Keratinocyte (primary cell): ENCODE measurements at regions not wholly inside any gene's neighbourhood (a gene's known extent, or its start where the extent isn't known, plus 50 kb on each side); places are given as distances from the start of the nearest gene placed in this dataset.

Experiments used
- DNase-seq: peaks from one replicate; pipeline ENCODE4 v3.0.0-alpha.2; 2011; ENCODE audit warnings: low read depth, missing footprints, low spot score
- FAIRE-seq: peaks from 2 replicates; lab custom pipeline; 2011; peaks lifted over from hg19 to GRCh38; lab: Jason Lieb, UNC
- H2AFZ ChIP-seq: 2 replicates; pipeline ENCODE4 v1.6.0; 2012; ENCODE audit warnings: low read length, control low read depth, inconsistent platforms; ENCODE audit not compliant: control insufficient read depth
- H3K27ac ChIP-seq: 2 replicates; pipeline ENCODE4 v1.5.1; 2011; ENCODE audit warnings: low read length; ENCODE audit not compliant: control insufficient read depth, insufficient read depth
- H3K27me3 ChIP-seq: 3 replicates; pipeline ENCODE4 v1.6.0; 2011; ENCODE audit warnings: low read length; ENCODE audit not compliant: control insufficient read depth, insufficient read depth; ENCODE audit errors: extremely low read depth
- H3K36me3 ChIP-seq, 2 experiments: 2 replicates in 1 of 2; 3 replicates in 1 of 2; pipeline ENCODE4 v1.5.1; 2011; ENCODE audit warnings: low read length in 2 of 2, mild to moderate bottlenecking in 1 of 2; ENCODE audit not compliant: control insufficient read depth in 2 of 2, insufficient read depth in 2 of 2; ENCODE audit errors: extremely low read depth in 1 of 2
- H3K4me1 ChIP-seq: 3 replicates; pipeline ENCODE4 v1.5.1; 2011; ENCODE audit warnings: low read length; ENCODE audit not compliant: control insufficient read depth, insufficient read depth; ENCODE audit errors: extremely low read depth
- H3K4me2 ChIP-seq: 3 replicates; pipeline ENCODE4 v1.6.0; 2011; ENCODE audit warnings: low read depth, low read length; ENCODE audit not compliant: control insufficient read depth, insufficient read depth; ENCODE audit errors: extremely low read depth
- H3K4me3 ChIP-seq, 3 experiments: fragments of 200-600 bp in 1 of 3; sonication (generic) in 1 of 3; 2 replicates in 2 of 3; 3 replicates in 1 of 3; pipeline ENCODE4 v1.5.1; 2011 to 2016; ENCODE audit warnings: low read length in 3 of 3, mild to moderate bottlenecking in 3 of 3, control low read depth in 2 of 3, inconsistent platforms in 1 of 3, low read depth in 1 of 3, mixed read lengths in 1 of 3, mixed run types in 1 of 3, moderate library complexity in 1 of 3; ENCODE audit not compliant: control insufficient read depth in 2 of 3, insufficient read depth in 2 of 3; ENCODE audit errors: extremely low read depth in 1 of 3
- H3K79me2 ChIP-seq: 2 replicates; pipeline ENCODE4 v1.6.0; 2012; ENCODE audit warnings: low read length; ENCODE audit not compliant: control insufficient read depth, insufficient read depth
- H3K9ac ChIP-seq: 3 replicates; pipeline ENCODE4 v1.6.0; 2011; ENCODE audit warnings: low read length; ENCODE audit not compliant: control insufficient read depth, insufficient read depth; ENCODE audit errors: extremely low read depth
- H3K9me1 ChIP-seq: 3 replicates; pipeline ENCODE4 v1.6.0; 2011; ENCODE audit warnings: low read length; ENCODE audit not compliant: control insufficient read depth, insufficient read depth; ENCODE audit errors: extremely low read depth
- H3K9me3 ChIP-seq: 2 replicates; pipeline ENCODE4 v1.5.1; 2012; ENCODE audit warnings: low read depth, low read length; ENCODE audit not compliant: control insufficient read depth
- H4K20me1 ChIP-seq: 3 replicates; pipeline ENCODE4 v1.6.0; 2011; ENCODE audit warnings: low read length; ENCODE audit not compliant: control insufficient read depth, insufficient read depth; ENCODE audit errors: extremely low read depth
- CTCF ChIP-seq, 3 experiments: IDR thresholded peaks in 1 of 3; conservative IDR thresholded peaks in 1 of 3; optimal IDR thresholded peaks in 1 of 3; 2 replicates in 2 of 3; 3 replicates in 1 of 3; pipeline versions ENCODE3 to v1.5.1; 2011; ENCODE audit warnings: low read length in 3 of 3, mild to moderate bottlenecking in 3 of 3, moderate library complexity in 2 of 3, control low read depth in 1 of 3, inconsistent platforms in 1 of 3; ENCODE audit not compliant: insufficient read depth in 2 of 3; ENCODE audit errors: extremely low read depth in 1 of 3
- EZH2 ChIP-seq: IDR thresholded peaks from one replicate; pipeline ENCODE4 v1.6.1; 2012; ENCODE audit warnings: inconsistent platforms, mild to moderate bottlenecking, low read length, moderate library complexity
- dilution Hi-C: fragments of 300-500 bp; cut with MboI; formaldehyde crosslinking; loops from one replicate; pipeline ENCODE4 v1.7.0; 2020; ENCODE audit warnings: low sequenced_read_pairs; ENCODE audit not compliant: extremely low pct_ligation_motif_present

GRCh38 chr16:17696616-17697015, 225.9 kb upstream of the XYLT1 start:
- H4K20me1 ChIP-seq, result no peaks in the 10 kb centered on the region
- H3K9me3 ChIP-seq, result no peaks in the 10 kb centered on the region
- H3K9ac ChIP-seq, result no peak overlapping the region
- dilution Hi-C loops, result no loop called here
- no peak overlapping the region for H3K27ac ChIP-seq
- no peak for TF ChIP-seq EZH2
- no peak for TF ChIP-seq CTCF (optimal IDR thresholded peaks at IDR 0.05 in 1 of 3, IDR thresholded peaks at IDR 0.05 in 1 of 3, conservative IDR thresholded peaks at IDR 0.05 in 1 of 3; ENCODE audit: extremely low read depth in 1 of 3, insufficient read depth in 2 of 3, low read length in 3 of 3)
- H3K4me2 ChIP-seq, result no peak overlapping the region
- no peaks in the 10 kb centered on the region for H3K9me1 ChIP-seq
- H3K79me2 ChIP-seq, result no peaks in the 10 kb centered on the region
- no peak for DNase-seq
- FAIRE-seq, result no peak
- no peak overlapping the region for H3K4me3 ChIP-seq
- H3K36me3 ChIP-seq, result no peaks in the 10 kb centered on the region
- H2AFZ ChIP-seq, result no peak overlapping the region
- no peaks in the 10 kb centered on the region for H3K4me1 ChIP-seq
- no peaks in the 10 kb centered on the region for H3K27me3 ChIP-seq

GRCh38 chr16:17692484-17692883, 221.7 kb upstream of the XYLT1 start:
- H3K79me2 ChIP-seq, result no peaks in the 10 kb centered on the region

More at GRCh38 chr16:17692484-17692883, 221.7 kb upstream of the XYLT1 start:
- dilution Hi-C loops, result no loop called here
- Histone ChIP-seq H3K4me3 (no peak overlapping the region), H3K9me3 (no peaks in the 10 kb centered on the region), H4K20me1 (no peaks in the 10 kb centered on the region), H3K27me3 (no peaks in the 10 kb centered on the region), H3K4me1 (no peaks in the 10 kb centered on the region), H3K9me1 (no peaks in the 10 kb centered on the region), H3K27ac (no peak overlapping the region), H3K4me2 (no peak overlapping the region), H3K36me3 (no peaks in the 10 kb centered on the region), H3K9ac (no peak overlapping the region), H2AFZ (no peak overlapping the region)
- no peak for FAIRE-seq
- TF ChIP-seq CTCF (optimal IDR thresholded peaks at IDR 0.05 in 1 of 3, IDR thresholded peaks at IDR 0.05 in 1 of 3, conservative IDR thresholded peaks at IDR 0.05 in 1 of 3; ENCODE audit: extremely low read depth in 1 of 3, insufficient read depth in 2 of 3, low read length in 3 of 3) (no peak), EZH2 (no peak)
- DNase-seq, result no peak
